ENCODE measurements at regions not wholly inside any gene's neighbourhood (a gene's known extent, or its start where the extent isn't known, plus 50 kb on each side); places are given as distances from the start of the nearest gene placed in this dataset.

DNA sequence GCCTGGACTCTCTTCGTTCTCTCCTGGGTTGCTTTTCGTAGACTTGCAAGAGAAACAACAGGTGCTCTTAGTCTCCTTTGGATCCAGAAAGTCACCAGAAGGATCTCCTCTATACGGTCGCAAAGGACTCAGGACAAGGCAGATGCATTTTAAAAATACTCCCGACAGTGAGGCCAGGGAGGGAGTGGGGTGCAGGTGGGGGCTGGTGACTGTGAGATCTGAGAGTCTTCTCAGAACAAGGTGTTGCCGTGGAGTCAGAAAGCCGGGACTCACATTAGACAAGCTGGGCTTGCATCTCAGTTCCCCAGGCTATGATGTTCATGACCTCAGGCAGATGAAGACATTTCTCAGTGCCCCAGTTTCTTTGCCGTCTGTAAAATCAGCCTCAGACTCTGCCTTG, 507.2 kb downstream of the TCERG1L start:
- H3K9ac ChIP-seq (ENCODE audit: low read length), result no peak overlapping the region
- no peak for DNase-seq (ENCODE audit: low read depth)
- no peaks in the 10 kb centered on the region for H3K27me3 ChIP-seq (replicated peaks; ENCODE audit: control insufficient read depth, insufficient read depth, low read length)
- H3K4me1 ChIP-seq (ENCODE audit: control insufficient read depth, insufficient read depth, low read length), result no peaks in the 10 kb centered on the region
- no peak overlapping the region for H3K4me3 ChIP-seq (ENCODE audit: low read length)
- H3K36me3 ChIP-seq (ENCODE audit: control insufficient read depth, insufficient read depth, low read length, severe bottlenecking), result no peaks in the 10 kb centered on the region
- H3K9me3 ChIP-seq (ENCODE audit: control insufficient read depth, low read length), result no peaks in the 10 kb centered on the region

GRCh38 chr10:130804778-130805634, 506.5 kb downstream of the TCERG1L start:
- Histone ChIP-seq H3K9me3 (ENCODE audit: control insufficient read depth, low read length) (no peaks in the 10 kb centered on the region), H3K4me1 (ENCODE audit: control insufficient read depth, insufficient read depth, low read length) (no peaks in the 10 kb centered on the region), H3K4me3 (ENCODE audit: low read length) (no peak overlapping the region), H3K9ac (ENCODE audit: low read length) (no peak overlapping the region), H3K36me3 (ENCODE audit: control insufficient read depth, insufficient read depth, low read length, severe bottlenecking) (no peaks in the 10 kb centered on the region), H3K27me3 (replicated peaks; ENCODE audit: control insufficient read depth, insufficient read depth, low read length) (no peaks in the 10 kb centered on the region)
- DNase-seq (ENCODE audit: low read depth), result no peak

DNA sequence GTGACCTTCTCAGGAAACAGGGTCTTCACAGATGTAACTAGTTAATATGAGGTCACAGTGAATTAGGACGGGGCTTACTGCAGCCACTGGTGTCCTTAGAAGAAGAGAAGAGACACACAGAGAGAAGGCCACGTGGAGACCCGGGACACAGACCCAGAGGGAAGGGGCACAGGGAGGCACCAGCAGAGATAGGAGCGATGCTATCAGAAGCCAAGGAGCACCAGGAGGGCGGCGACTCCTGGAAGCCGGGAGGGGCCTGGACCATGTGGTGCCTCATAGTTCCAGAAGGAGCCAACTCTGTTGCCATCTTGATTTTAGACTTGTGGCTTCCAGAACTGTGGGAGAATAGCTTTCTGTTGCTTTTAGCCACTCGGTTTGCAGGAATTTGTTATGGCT, 505.9 kb downstream of the TCERG1L start:
- Histone ChIP-seq H3K36me3 (ENCODE audit: control insufficient read depth, insufficient read depth, low read length, severe bottlenecking) (no peaks in the 10 kb centered on the region), H3K9ac (ENCODE audit: low read length) (no peak overlapping the region), H3K4me3 (ENCODE audit: low read length) (no peak overlapping the region), H3K4me1 (ENCODE audit: control insufficient read depth, insufficient read depth, low read length) (no peaks in the 10 kb centered on the region), H3K9me3 (ENCODE audit: control insufficient read depth, low read length) (no peaks in the 10 kb centered on the region), H3K27me3 (replicated peaks; ENCODE audit: control insufficient read depth, insufficient read depth, low read length) (no peaks in the 10 kb centered on the region)
- DNase-seq (ENCODE audit: low read depth), result no peak

DNA sequence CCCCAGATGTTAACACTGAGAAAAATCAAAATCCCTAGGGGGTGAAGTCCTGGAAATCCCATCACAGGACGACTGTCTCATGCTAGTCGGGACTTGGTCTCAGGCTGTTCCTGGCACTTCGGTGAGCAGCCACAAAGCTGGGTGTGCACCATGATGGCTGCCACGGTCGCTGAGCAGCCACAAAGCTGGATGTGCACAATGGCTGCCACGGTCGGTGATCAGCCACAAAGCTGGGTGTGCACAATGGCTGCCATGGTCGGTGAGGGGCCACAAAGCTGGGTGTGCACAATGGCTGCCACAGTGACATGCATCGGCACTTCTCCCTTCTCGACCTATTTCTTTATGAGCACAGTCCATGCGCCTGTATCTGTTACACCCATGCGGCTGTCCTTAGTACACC, 505.1 kb downstream of the TCERG1L start:
- H3K4me3 ChIP-seq (ENCODE audit: low read length), result no peak overlapping the region
- no peaks in the 10 kb centered on the region for H3K9me3 ChIP-seq (ENCODE audit: control insufficient read depth, low read length)
- H3K4me1 ChIP-seq (ENCODE audit: control insufficient read depth, insufficient read depth, low read length), result no peaks in the 10 kb centered on the region
- DNase-seq (ENCODE audit: low read depth), result no peak
- no peaks in the 10 kb centered on the region for H3K27me3 ChIP-seq (replicated peaks; ENCODE audit: control insufficient read depth, insufficient read depth, low read length)
- H3K9ac ChIP-seq (ENCODE audit: low read length), result no peak overlapping the region
- H3K36me3 ChIP-seq (ENCODE audit: control insufficient read depth, insufficient read depth, low read length, severe bottlenecking), result no peaks in the 10 kb centered on the region

GRCh38 chr10:130807096-130807495, 504.4 kb downstream of the TCERG1L start:
- no peak overlapping the region for H3K9ac ChIP-seq (ENCODE audit: low read length)
- no peaks in the 10 kb centered on the region for H3K4me1 ChIP-seq (ENCODE audit: control insufficient read depth, insufficient read depth, low read length)
- H3K36me3 ChIP-seq (ENCODE audit: control insufficient read depth, insufficient read depth, low read length, severe bottlenecking), result no peaks in the 10 kb centered on the region
- H3K9me3 ChIP-seq (ENCODE audit: control insufficient read depth, low read length), result no peaks in the 10 kb centered on the region
- no peaks in the 10 kb centered on the region for H3K27me3 ChIP-seq (replicated peaks; ENCODE audit: control insufficient read depth, insufficient read depth, low read length)
- no peak overlapping the region for H3K4me3 ChIP-seq (ENCODE audit: low read length)
- no peak for DNase-seq (ENCODE audit: low read depth)

DNA sequence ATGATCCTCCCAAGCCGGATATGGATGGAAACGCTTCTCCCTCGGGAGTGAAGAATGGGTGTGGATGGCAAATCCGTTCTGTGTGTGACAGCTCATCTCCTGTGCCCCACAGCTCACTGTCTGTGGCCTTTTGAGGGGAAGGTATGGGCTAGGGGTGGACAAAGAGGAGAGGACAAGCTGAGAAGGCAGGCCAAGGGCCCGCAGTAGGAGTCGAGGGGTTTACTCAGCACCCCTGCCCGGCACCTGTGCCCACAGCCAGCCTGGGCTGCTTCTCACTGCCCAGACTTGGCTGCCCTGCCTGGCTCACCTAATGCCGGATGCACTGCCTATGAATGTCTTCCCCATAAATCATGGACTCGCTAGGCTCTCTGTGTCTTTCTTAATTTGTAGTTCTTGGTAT, 503.8 kb downstream of the TCERG1L start:
- no peak overlapping the region for H3K4me3 ChIP-seq (ENCODE audit: low read length)
- H3K4me1 ChIP-seq (ENCODE audit: control insufficient read depth, insufficient read depth, low read length), result no peaks in the 10 kb centered on the region
- H3K9ac ChIP-seq (ENCODE audit: low read length), result no peak overlapping the region
- no peaks in the 10 kb centered on the region for H3K9me3 ChIP-seq (ENCODE audit: control insufficient read depth, low read length)
- H3K27me3 ChIP-seq (replicated peaks; ENCODE audit: control insufficient read depth, insufficient read depth, low read length), result no peaks in the 10 kb centered on the region
- H3K36me3 ChIP-seq (ENCODE audit: control insufficient read depth, insufficient read depth, low read length, severe bottlenecking), result no peaks in the 10 kb centered on the region
- DNase-seq (ENCODE audit: low read depth), result no peak

- Histone ChIP-seq H3K4me1 (ENCODE audit: control insufficient read depth, insufficient read depth, low read length) (no peaks in the 10 kb centered on the region), H3K4me3 (ENCODE audit: low read length) (no peak overlapping the region), H3K9me3 (ENCODE audit: control insufficient read depth, low read length) (no peaks in the 10 kb centered on the region), H3K27me3 (replicated peaks; ENCODE audit: control insufficient read depth, insufficient read depth, low read length) (no peaks in the 10 kb centered on the region), H3K9ac (ENCODE audit: low read length) (no peak overlapping the region), H3K36me3 (ENCODE audit: control insufficient read depth, insufficient read depth, low read length, severe bottlenecking) (no peaks in the 10 kb centered on the region)
- no peak for DNase-seq (ENCODE audit: low read depth)
These were observed 503.3 kb downstream of the TCERG1L start for GRCh38 chr10:130808243-130808642.

- Histone ChIP-seq H3K36me3 (ENCODE audit: control insufficient read depth, insufficient read depth, low read length, severe bottlenecking) (no peaks in the 10 kb centered on the region), H3K9me3 (ENCODE audit: control insufficient read depth, low read length) (no peaks in the 10 kb centered on the region), H3K27me3 (replicated peaks; ENCODE audit: control insufficient read depth, insufficient read depth, low read length) (no peaks in the 10 kb centered on the region), H3K4me3 (ENCODE audit: low read length) (no peak overlapping the region), H3K4me1 (ENCODE audit: control insufficient read depth, insufficient read depth, low read length) (no peaks in the 10 kb centered on the region), H3K9ac (ENCODE audit: low read length) (no peak overlapping the region)
- no peak for DNase-seq (ENCODE audit: low read depth)
These were observed 502.8 kb downstream of the TCERG1L start for GRCh38 chr10:130808686-130809085.

DNA sequence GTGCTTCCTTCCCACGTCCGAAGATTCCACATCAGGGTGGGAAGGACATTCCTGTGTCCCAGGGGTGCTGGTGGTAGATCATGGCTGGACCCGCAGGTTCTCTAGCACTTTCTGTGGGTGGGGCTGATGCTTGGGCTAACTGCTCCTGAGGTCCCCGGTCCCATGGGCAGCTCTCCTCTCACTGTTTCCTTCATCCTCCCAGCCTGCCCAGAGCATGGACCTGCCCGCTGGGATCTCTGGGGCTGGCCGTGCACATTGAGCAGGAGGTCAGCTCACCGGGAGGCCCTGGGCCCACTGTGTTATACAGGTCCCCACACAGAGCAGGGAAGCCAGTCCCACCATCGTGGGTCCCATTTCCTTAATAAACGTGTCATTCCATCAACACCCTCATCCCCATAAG, 502.3 kb downstream of the TCERG1L start:
- DNase-seq (ENCODE audit: low read depth), result no peak
- Histone ChIP-seq H3K9me3 (ENCODE audit: control insufficient read depth, low read length) (no peaks in the 10 kb centered on the region), H3K4me3 (ENCODE audit: low read length) (no peak overlapping the region), H3K9ac (ENCODE audit: low read length) (no peak overlapping the region), H3K27me3 (replicated peaks; ENCODE audit: control insufficient read depth, insufficient read depth, low read length) (no peaks in the 10 kb centered on the region), H3K36me3 (ENCODE audit: control insufficient read depth, insufficient read depth, low read length, severe bottlenecking) (no peaks in the 10 kb centered on the region), H3K4me1 (ENCODE audit: control insufficient read depth, insufficient read depth, low read length) (no peaks in the 10 kb centered on the region)

DNA sequence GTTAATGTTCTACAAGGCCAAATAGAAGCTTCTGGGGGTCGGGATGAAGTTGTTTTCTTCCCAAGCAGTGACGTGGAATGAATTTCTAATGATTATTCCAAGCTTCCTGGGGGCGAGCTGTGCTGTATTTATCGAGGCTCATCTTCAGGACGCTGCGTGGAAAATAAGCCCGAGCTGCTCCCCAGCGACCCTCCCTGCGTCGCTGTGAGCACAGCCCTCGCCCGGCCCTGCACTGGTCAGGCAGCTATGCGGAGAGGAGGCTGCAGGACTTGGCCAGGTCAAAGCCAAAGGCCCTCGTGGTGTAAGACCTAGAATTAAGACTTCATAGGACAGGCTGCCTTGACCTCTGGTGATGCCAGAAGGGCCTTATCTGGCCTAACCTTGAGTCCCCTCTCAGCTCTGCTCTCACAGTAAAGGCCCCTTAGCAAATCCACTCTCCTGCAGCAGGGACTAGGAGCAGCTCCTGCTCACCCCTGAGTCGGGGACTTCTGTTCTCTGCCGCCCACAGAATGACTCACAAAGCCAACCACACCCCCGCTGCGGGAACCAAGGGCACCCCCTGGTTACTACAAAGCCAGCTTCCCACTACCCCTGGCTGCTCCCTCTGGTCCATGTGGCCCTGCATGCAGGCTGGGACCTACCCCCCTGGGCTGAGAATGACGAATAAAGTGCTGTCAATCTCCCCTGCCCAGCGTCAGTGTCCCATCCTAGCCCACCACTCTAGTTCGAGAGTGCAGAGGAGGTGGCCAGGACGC, 501.6 kb downstream of the TCERG1L start:
- H3K27me3 ChIP-seq (replicated peaks; ENCODE audit: control insufficient read depth, insufficient read depth, low read length), result no peaks in the 10 kb centered on the region
- H3K4me1 ChIP-seq (ENCODE audit: control insufficient read depth, insufficient read depth, low read length), result no peaks in the 10 kb centered on the region
- no peak for DNase-seq (ENCODE audit: low read depth)
- no peaks in the 10 kb centered on the region for H3K9me3 ChIP-seq (ENCODE audit: control insufficient read depth, low read length)
- no peaks in the 10 kb centered on the region for H3K36me3 ChIP-seq (ENCODE audit: control insufficient read depth, insufficient read depth, low read length, severe bottlenecking)
- no peak overlapping the region for H3K4me3 ChIP-seq (ENCODE audit: low read length)
- H3K9ac ChIP-seq (ENCODE audit: low read length), result no peak overlapping the region

GRCh38 chr10:130810856-130811255, 500.7 kb downstream of the TCERG1L start:
- DNase-seq (ENCODE audit: low read depth), result no peak
- H3K9ac ChIP-seq (ENCODE audit: low read length), result no peak overlapping the region
- no peak overlapping the region for H3K4me3 ChIP-seq (ENCODE audit: low read length)
- no peaks in the 10 kb centered on the region for H3K36me3 ChIP-seq (ENCODE audit: control insufficient read depth, insufficient read depth, low read length, severe bottlenecking)
- no peaks in the 10 kb centered on the region for H3K27me3 ChIP-seq (replicated peaks; ENCODE audit: control insufficient read depth, insufficient read depth, low read length)
- H3K4me1 ChIP-seq (ENCODE audit: control insufficient read depth, insufficient read depth, low read length), result no peaks in the 10 kb centered on the region
- H3K9me3 ChIP-seq (ENCODE audit: control insufficient read depth, low read length), result no peaks in the 10 kb centered on the region
